ENCODE measurements at regions not wholly inside any gene's neighbourhood (a gene's known extent, or its start where the extent isn't known, plus 50 kb on each side); places are given as distances from the start of the nearest gene placed in this dataset.

DNA sequence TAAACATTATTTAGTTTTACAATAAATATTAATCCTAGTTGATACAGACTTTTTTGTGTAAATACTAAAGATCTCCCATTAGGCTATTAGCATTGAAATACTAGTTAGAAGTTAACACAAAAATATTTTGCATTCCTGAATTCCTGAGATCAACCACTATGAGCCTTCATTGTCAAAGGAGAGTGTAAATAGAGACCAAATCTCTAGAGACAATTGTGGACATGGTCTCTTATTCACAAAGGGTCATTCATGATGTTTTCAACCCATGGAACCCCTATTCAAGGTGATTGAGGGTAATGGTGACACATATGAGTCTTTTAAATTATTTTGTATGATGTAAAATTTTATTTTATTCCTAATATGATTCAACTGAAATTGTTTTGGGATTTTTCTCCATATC is 1454.8 kb upstream of the LRRTM3 start:
- DNase-seq = no peak

DNA sequence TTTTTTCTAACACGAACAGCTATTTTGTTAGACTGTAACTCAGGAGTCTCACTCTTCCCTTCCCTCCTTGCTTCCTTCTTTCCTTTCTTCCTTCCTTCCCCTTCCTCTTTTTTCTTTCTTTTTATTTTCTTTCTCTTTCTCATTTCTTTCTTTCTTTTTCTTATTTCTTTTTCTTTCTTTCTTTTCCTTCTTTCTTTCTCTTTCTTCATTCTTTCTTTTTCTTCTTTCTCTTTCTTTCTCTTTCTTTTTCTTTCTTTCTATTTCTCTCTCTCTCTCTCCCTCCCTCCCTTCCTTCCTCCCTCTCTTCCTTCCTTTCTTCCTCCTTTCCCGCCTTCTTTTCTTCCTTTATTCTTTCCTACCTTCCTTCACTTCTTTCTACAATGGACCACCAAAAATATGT is 1443.0 kb upstream of the LRRTM3 start:
- DNase-seq = no peak

DNA sequence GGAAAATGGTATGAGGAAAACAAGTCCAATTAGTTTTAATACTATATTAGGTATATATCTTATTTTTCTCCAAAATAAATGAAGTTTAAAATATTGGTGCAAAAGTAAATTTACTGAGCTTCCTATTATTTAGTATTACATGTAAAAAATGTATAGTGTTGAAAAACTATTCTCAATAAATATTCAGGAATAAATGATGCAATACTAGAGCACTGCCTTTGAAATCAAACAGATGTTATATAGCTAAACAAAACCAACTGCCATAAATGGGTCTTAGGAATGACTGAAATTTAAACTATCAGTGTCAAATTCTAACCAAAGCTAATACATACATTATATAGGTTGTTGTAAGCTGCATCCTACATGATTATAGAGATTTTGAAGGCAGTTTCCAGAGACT is 1434.0 kb upstream of the LRRTM3 start:
- no peak for DNase-seq

DNA sequence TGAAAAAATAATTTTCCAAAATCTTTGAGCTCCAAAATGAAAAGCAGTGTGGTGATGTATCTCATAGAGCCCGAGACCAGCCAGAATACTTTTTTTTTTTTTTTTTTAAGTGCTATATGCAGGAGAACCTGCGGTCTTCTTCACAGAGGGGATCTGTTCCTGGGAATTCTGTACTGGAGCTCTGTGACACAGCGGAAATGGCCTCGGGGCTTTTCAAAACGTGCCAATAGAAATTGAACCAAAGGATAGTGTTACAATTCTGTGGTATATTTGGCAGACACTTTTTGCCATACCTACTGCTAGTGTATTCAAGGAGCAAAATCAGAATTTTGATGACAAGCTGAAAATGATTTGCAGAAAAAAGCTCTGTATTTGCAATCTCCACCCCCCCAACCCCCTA is 1429.3 kb upstream of the LRRTM3 start:
- no peak for DNase-seq

DNA sequence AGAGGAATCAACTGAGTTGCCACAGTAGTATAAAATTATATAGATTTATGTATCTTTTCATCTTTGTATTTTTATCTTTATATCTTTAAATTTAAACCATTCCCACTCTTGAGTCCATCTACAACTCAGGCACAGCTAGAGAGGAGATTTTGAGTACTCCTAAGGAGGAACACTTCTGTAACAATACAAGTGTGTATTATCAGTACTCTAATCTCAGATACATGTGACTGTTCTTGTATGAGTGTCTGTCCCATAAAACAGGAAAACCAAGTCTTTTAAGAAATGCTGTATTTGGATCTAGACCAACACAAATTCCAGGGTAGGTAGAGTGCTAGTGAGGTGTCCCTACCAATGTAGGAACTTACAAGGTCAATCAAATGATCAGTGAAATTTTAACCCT is 1428.0 kb upstream of the LRRTM3 start:
- no peak for DNase-seq

DNA sequence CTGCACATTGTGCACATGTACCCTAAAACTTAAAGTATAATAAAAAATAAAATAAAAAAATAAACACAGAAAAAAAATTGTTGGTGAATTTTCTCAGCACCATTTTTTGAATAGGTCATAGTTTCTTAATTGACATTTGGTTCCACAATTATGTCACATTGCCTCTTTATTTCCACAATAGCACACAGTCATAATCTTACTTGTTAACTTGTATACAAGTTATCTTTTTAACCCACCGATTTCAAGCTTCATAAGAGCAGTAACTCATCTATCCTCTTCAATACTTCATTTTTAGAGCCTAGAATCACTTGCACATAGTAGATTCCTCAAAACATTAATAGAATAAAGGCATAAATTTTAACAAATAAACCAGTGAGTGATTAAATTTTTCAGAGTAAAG is 1425.1 kb upstream of the LRRTM3 start:
- DNase-seq = no peak

DNA sequence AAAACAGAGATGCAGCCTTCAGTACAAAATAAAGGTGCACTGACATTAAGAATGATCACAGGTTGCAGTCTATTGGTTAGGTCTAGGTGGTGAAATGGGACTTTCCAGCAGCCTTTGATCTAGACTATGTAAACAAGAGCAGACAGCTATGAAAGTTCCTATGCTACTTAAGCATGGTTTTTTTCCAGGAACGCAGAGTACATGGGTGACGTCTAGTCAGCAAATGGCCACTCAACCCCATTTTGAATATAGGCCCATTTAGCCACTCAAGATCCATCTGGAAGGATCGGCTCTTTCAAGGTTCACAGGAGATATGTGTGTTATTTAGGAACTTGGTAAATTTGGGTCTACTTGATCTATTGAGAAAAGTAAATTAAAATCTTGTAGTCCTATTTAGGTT is 1424.6 kb upstream of the LRRTM3 start:
- no peak for DNase-seq

DNA sequence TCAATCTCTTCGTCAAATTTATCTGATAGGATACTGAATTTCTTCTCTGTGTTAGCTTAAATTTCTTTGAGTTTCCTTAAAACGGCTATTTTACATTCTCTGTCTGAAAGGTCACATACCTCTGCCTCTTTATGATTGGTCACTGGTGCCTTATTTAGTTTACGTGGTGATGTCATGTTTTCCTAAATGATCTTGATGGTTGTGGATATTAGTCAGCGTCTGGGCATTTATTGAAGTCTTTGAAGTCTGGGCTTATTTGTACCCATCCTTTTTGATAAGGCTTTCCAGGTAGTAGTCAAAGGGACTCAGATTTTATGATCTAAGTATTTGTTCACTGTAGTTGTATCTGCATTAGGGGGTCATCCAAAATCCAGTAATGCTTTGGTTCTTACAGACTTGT is 1407.5 kb upstream of the LRRTM3 start:
- no peak for DNase-seq

DNA sequence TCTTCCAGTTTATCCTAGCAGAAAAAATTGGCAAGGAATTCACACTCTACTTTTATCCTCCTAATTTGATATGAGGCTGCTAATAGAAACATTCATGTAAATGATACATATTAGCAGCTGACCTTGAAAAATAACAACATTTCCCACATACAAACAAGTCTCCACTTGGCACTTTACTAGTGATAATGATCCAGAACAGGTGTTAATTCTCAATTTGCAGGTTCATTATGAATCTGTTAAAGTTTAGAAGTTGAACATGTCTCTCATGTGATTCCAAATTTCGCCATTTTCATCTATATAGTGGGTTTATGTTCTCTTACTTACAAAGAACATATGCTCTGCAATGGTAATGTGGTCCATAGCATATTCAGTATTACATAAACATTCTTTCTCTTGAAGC is 1396.8 kb upstream of the LRRTM3 start:
- DNase-seq = no peak

DNA sequence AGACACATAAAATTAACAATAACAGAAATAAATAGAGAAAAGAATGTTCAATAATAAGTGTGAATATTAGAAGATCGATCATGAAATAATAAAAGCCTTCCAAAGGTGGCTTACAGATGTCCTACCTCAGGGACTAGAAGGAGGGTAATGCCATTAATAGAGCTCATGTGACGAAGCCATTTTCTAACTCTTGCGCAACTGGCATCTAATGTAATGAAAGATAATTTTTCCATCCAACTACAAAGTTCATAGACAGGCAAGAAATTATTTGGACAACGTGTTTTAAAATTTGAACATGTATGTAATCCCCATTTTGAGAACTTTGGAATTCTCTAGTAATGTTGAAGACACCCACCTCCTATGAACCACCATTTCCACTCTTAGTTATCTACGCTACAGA is 1394.3 kb upstream of the LRRTM3 start:
- no peak for DNase-seq

DNA sequence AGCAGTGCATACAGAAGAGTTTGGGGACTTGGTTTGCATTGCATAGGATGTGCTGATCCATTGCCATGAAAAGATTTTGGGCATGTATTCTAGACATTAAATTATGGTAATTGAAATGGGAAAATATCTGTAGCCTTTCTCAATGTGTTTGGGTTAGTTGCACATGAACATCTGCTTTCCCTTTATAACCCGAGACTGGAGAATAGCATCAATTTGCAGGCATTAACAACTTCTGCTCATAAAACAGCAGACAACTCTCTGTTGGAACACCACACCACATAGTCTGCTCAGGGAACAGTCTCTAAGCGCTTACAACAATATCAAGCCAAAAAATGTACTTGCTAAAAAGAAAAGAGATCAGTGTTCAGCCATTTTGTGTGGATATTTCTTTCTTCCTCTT is 1391.1 kb upstream of the LRRTM3 start:
- no peak for DNase-seq

DNA sequence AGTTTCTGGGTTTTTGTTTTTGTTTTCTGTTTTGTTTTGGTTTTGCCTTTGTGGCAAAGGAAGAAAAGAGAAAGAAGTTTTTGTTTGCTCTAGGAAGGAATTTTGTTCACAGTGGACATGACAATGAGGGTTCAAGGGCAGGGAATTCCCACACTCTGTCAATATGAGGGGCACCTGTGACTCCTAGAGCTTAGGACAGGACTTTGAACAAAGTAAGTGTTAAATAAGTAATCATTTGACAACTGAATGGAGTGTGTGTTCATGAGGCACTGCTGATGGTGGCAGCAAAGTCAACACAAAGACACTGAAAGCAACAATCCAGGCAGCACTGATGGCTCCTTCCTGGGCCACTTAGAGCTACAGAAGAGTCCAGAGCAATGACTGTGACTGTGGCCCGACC is 1381.1 kb upstream of the LRRTM3 start:
- no peak for DNase-seq

DNA sequence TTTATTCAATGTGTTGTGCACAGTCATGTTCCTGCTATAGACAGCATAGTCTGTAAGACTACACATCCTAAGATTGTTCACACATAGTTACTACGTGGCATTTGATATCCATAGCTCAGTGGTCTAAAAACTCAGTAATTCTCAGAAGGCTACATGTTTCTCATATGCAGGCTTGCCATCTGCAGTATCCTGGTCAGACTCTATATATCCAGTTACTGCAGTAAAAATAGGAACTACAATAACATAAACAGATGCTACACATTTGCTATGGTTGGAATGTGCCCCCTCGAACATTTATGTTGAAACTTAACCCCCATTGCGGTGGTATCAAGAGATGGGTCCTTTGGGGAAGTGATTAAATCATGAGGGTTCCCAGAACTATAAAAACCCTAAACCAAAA is 1377.8 kb upstream of the LRRTM3 start:
- no peak for DNase-seq

DNA sequence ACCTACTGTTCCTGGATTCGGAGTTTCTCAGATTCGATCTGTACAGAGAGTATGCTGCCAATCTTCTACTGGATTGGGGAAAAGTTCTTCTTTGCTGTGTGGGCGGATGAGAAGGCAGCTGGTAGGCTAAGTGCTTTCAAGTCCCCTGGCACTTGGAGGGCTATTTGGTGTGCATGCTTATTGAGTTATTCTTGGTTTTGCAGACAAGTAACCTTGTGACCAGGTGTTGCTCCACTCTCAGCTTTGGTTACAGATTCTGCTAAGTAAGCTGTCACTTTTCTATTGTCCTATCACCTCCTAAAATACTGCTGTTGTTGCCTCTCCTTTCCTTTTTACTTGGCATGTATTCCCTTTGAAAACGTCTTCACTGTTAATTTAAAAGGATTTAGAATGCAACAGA is 1375.1 kb upstream of the LRRTM3 start:
- DNase-seq = no peak

DNA sequence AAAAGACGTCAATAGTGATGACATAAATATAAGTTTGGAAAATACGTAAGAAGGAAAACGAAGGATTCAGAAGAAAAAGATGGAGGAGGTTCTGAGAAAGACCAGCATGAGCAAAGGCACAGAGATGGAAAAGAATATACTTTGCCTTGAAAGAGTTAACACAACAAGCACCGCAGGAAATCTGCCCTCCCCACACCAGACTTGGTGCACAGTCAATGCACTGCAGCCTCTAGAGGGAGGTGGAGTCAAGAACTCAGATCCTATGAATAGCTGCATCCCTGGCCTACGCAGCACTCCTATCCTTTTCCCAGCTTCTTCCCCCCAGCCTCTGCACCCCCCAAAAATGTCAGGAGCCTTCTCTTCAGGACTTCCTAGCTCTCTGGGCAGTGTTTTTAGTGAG is 1370.6 kb upstream of the LRRTM3 start:
- no peak for DNase-seq

DNA sequence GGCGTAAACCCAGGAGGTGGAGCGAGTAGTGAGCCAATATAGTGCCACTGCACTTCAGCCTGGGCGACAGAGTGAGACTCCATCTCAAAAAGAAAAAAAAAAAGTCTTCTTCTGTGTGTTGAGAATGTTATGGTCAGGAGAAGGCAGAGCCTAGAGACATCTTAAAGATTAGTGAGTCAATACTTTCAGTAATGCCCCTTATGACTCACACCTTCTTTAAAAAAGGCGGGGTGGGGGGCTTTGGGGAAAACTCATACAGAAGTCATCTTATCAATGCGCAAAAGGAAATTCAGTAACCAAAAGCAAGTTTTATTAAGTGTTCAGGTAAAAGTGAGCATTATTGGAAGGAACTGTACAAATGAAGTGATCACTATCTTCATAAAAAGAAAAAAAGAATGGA is 1369.8 kb upstream of the LRRTM3 start:
- no peak for DNase-seq

DNA sequence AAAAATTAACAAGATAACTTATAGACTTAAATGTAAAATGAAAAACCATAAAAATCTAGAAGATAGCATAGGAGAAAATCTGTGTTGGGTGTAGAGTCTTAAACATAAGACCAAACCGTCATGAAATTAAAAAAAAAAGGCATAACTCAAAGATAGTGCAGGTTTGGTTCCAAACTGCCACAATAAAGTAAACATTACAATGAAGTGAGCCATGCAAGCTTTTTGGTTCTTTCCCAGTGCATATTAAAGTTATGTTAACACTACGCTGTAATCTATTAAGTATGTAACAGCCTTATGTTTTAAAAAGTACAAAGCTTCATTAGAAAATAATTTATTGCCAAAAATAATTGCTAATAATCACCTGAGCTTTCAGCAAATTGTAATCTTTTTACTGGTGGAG is 1366.5 kb upstream of the LRRTM3 start:
- DNase-seq = no peak

DNA sequence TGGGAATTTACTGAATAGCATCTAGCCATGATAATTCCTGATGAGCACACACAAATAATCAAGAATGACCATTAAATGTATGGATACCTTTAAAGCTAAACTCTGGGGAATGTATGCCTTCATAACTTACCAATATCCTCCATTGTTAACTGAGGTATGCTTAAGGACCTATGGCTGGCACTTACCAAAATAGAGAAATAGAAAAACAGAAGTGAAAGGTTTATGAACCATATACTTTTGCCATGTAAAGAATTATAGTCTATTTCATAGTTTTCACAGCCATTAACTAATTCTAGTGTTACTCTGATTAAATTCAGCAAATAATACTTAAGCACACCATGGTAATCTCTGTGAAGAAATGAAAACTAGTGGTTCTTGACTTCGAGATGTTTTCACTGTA is 1360.6 kb upstream of the LRRTM3 start:
- no peak for DNase-seq

DNA sequence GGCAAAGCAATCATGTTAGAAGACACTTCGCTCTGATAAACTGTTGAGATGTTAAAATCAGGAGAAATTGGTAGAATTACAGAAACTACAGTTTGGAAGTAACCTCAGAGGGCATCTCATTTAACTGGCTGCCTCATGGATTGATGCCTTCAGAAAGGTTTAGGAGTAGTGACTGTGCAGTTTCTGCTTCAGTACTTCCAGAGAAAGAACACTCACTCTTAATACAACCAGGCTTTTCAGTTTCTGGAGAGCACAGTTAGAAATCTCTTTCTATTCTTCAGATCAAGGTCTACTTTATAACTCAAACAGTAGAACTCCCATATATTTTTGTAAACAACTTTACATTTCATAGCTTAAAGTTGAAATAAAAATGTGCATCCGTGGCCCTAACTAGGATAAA is 1358.9 kb upstream of the LRRTM3 start:
- DNase-seq = no peak

DNA sequence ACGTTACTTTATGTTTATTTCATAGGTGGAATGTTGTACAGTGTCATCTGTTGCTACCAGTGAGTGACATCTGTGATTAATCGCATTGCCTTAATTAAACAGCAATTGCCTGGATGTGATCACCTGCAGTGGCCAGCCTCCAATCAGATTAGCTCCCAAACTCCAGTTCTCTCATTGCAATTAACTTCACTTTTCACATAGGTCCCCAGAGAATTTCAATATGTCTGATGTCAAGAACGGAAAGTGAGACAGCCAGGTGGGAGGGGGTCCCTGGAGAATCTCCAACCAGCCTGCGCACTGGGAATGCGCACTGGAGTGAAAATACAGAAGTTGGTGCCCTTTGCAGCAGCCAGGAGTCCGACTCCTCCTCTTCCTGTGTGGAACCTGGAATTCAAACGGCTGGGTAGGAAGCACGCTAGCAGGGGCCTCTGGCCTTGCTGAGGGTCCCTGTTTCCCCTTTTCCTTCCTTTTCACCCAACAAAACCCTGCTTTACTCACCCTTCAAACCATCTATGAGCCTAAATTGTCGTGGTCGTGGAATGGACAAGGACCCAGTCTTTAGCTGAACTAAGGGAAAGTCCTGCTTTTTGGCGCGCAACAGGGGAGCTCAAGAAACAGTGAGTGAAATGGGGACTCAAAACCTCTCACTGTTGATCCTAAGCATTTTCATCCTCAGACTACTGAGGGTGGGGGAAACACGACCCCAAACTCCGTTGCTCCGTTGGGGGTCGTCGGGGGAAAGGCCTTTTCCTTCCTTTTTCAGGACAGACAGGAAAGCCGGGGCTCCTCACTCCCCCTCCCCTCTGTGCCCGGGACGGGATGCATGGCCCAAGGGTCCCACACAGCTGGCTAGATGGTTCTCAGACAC is 1355.5 kb upstream of the LRRTM3 start:
- DNase-seq = peak; percentile 68

DNA sequence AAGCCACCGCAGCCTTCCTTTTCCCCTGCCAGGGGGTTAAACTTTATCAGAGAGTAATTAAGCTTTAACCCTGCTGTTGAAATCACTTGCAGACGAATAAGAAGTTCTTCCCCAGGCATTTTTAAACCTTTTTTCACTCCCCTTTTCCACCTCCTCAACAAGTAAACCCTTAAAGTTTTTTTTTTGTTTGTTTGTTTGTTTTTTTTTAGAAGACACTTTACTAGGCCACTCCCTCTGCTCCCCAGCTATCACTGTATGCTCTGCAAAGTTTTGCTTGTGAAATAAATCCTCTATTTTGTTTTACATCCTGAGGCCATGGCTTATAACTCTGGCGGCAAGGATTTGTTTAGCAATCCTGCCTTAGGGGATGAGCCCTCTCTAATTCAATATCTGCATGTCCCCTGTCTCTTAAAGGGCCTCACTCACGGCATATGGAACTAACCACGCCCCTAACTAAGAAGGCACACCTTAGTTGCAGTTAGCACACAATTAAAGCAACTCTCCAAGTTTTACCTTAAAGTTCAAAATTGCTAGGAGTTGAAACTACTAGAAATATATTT is 1354.7 kb upstream of the LRRTM3 start:
- DNase-seq = no peak

DNA sequence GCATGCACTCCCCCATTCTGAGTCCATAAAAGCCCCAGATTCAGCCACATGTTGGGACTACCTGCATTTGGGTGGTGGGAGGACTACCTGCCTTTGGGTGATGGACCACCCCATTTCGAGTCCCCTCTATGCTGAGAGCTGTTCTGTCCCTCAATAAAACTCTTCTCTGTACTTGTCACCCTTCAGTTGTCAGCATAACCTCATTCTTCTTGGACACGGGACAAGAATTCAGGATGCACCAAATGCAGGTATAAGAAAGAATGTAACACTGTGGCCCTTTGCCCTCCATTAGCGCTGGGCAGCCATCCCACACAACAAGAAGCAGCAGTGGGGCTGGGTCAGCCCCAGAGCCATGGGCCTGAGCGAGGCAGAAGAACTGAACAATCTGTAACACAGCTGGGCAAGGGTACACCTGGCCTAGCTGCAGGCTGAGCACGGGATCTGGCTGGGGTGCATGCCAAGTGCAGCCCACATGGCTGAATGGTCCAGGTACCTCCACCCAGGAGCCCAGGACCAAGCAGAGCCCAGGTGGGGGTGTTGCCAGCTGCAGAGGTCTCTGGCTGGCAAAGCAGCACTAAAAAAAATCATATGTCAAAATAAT is 1344.3 kb upstream of the LRRTM3 start:
- DNase-seq = no peak

DNA sequence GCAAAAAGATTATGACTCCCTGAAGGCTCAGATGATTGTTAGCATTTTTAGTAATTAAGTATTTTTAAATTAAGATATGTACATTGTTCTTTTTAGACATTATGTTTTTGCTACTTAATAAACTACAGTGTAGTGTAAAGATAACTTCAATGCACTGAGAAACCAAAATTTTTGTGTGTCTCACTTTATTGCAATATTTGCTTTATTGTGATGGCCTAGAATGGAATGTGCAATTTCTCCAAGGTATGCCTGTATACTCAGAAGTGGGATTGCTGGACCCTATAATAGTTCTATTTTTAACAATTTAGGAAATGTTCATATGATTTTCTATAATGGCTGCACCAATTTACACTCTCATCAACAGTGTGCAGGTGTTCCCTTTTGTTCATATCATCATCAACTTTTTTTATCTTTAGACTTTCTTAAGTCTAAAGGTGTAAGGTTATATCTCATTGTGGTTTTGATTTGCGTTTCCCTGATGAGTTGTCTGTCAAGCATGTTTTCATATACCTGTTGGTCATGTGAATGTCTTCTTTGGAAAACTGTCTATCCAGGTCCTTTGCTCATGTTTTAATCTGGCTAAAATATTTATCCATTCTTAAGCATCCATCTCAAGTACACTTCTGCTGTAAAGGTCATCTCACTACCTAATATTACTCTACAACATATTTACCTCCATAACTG is 1323.5 kb upstream of the LRRTM3 start:
- DNase-seq = no peak

DNA sequence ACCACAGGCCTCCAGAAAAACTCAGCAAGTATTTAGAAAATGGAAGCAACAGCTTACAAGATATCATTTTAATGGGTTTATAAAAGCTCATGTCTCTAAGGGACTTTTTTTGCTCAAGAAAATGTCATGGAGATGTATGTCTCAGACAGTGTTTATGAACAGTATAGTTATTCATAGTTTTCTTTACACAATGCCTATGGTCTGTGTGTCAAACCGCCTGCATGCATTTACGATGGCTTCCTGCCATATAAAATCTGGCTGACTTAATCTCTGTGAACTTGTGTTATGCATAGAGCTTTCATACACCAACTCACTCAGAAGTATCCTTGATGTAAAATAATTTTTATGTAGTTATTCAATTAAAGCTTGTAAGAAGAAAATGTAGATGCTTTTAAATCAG is 1314.2 kb upstream of the LRRTM3 start:
- DNase-seq = no peak
